Esophagus squamous epithelium (tissue), 4 donors: ENCODE measurements at regions not wholly inside any gene's neighbourhood (a gene's known extent, or its start where the extent isn't known, plus 50 kb on each side); places are given as distances from the start of the nearest gene placed in this dataset.

ENCODE experiments used
- CTCF ChIP-seq, 6 experiments: fragments of 450-650 bp in 4 of 6; fragments of 200-600 bp in 2 of 6; sonication (generic) in 2 of 6; IDR thresholded peaks; one replicate each; pipeline ENCODE4 v1.5.1; 2016 to 2019; ENCODE audit warnings: antibody characterized with exemption in 6 of 6, mild to moderate bottlenecking in 4 of 6, moderate library complexity in 4 of 6
- POLR2A ChIP-seq, 4 donors: fragments of 450-650 bp; IDR thresholded peaks; one replicate each; pipeline ENCODE4 v1.6.1; 2017; ENCODE audit warnings: antibody characterized with exemption in 4 of 4, mild to moderate bottlenecking in 4 of 4, moderate library complexity in 3 of 4

- TF ChIP-seq CTCF (IDR thresholded peaks at IDR 0.05) (no peak), POLR2A (IDR thresholded peaks at IDR 0.05) (no peak)
These were observed 183.1 kb downstream of the FAT4 start for GRCh38 chr4:125497861-125498260.
